SK-N-SH treated with all-trans-retinoic acid at 6 μM for 48 hours (cell line): ENCODE measurements at regions not wholly inside any gene's neighbourhood (a gene's known extent, or its start where the extent isn't known, plus 50 kb on each side); places are given as distances from the start of the nearest gene placed in this dataset.

Experiments used
- CREB5 ChIP-seq: fragments of 250-450 bp; sonication (Bioruptor Pico); IDR thresholded peaks from 2 replicates; pipeline ENCODE4 v1.5.1; 2020; ENCODE audit warnings: low read depth, mild to moderate bottlenecking, moderate library complexity
- ESRRG ChIP-seq: fragments of 250-450 bp; sonication (Bioruptor Pico); IDR thresholded peaks from 2 replicates; pipeline ENCODE4 v1.6.1; 2021; ENCODE audit warnings: mild to moderate bottlenecking
- OSR1 ChIP-seq: fragments of 250-450 bp; sonication (Bioruptor Pico); IDR thresholded peaks from 2 replicates; pipeline ENCODE4 v1.8.0; 2022; ENCODE audit warnings: moderate library complexity, mild to moderate bottlenecking, inconsistent platforms
- PATZ1 ChIP-seq: fragments of 250-450 bp; sonication (Bioruptor Pico); IDR thresholded peaks from 2 replicates; pipeline ENCODE4 v1.8.0; 2020; ENCODE audit warnings: mild to moderate bottlenecking, moderate library complexity, borderline replicate concordance
- PPARA ChIP-seq: fragments of 250-450 bp; sonication (Bioruptor Pico); IDR thresholded peaks from 2 replicates; pipeline ENCODE4 v1.5.0; 2020; ENCODE audit warnings: mild to moderate bottlenecking, borderline replicate concordance
- TOX ChIP-seq: fragments of 250-450 bp; sonication (Bioruptor Pico); IDR thresholded peaks from 2 replicates; pipeline ENCODE4 v1.8.0; 2021; ENCODE audit warnings: mild to moderate bottlenecking, moderate library complexity, borderline replicate concordance
- ZFP3 ChIP-seq: fragments of 250-450 bp; sonication (Bioruptor Pico); IDR thresholded peaks from 2 replicates; pipeline ENCODE4 v1.5.0; 2020; ENCODE audit warnings: mild to moderate bottlenecking, moderate library complexity
- ZFP30 ChIP-seq: fragments of 450-650 bp; formaldehyde crosslinking; IDR thresholded peaks from 2 replicates; pipeline ENCODE4 v1.5.0; 2022; ENCODE audit warnings: mild to moderate bottlenecking, moderate library complexity
- ZNF8 ChIP-seq: fragments of 450-650 bp; formaldehyde crosslinking; IDR thresholded peaks from 2 replicates; pipeline ENCODE4 v1.5.0; 2020; ENCODE audit warnings: mild to moderate bottlenecking, moderate library complexity

GRCh38 chr1:112256411-112256810 lies 139.6 kb upstream of the CTTNBP2NL start:
- no peak for TF ChIP-seq ESRRG (CRISPR knock-in tag)
- no peak for TF ChIP-seq ZFP3
- no peak for TF ChIP-seq ZFP30 (CRISPR knock-in tag)
- no peak for TF ChIP-seq CREB5 (CRISPR knock-in tag)
- TF ChIP-seq OSR1 (CRISPR knock-in tag) = no peak
- TF ChIP-seq ZNF8 (CRISPR knock-in tag) = no peak
- TF ChIP-seq PATZ1 (CRISPR knock-in tag) = no peak
- TF ChIP-seq PPARA (CRISPR knock-in tag) = no peak
- TF ChIP-seq TOX = no peak
